Keratinocyte (primary cell): ENCODE measurements at regions not wholly inside any gene's neighbourhood (a gene's known extent, or its start where the extent isn't known, plus 50 kb on each side); places are given as distances from the start of the nearest gene placed in this dataset.

Source experiments
- EZH2 ChIP-seq: IDR thresholded peaks from one replicate; pipeline ENCODE4 v1.6.1; 2012; ENCODE audit warnings: inconsistent platforms, mild to moderate bottlenecking, low read length, moderate library complexity
- TF ChIP-seq, protein P1 (sequence below), 3 experiments: IDR thresholded peaks in 1 of 3; conservative IDR thresholded peaks in 1 of 3; optimal IDR thresholded peaks in 1 of 3; 2 replicates in 2 of 3; 3 replicates in 1 of 3; pipeline versions ENCODE3 to v1.5.1; 2011; ENCODE audit warnings: low read length in 3 of 3, mild to moderate bottlenecking in 3 of 3, moderate library complexity in 2 of 3, control low read depth in 1 of 3, inconsistent platforms in 1 of 3; ENCODE audit not compliant: insufficient read depth in 2 of 3; ENCODE audit errors: extremely low read depth in 1 of 3

DNA sequence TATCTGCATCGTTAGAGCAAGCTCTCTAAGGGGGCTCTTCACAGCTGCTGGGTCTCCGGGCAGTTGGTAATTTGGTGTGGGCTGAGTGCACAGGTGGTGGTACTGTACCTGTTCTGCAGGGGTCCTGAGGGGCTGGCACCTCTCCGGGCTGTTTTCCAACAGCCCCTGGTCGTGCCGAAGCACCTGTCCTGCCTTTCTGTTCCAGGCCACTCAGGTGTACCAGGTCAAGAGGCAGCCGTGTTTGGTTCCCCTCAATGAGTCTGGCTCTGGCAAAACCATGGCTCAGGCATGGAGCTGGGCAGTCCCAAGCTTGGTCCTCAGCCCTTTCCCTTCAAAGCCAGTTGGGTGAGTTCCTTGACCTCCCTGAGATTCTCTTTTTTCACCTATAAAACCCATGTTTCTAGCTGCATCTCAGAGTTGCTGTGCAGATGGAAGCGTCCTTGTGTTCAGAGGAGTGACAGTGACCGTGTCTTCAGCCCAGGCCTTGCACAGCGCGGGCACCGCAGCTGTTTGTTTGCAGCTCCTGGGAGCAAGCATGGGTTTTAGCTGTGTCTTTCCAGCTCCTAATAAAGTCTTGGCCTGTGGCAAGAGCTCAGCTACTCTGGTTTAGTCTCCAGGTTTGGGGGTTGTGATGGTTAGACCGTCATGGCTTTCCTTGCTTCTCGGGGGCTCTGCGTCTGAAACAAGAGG lies 110.9 kb downstream of the GLI2 start:
- TF ChIP-seq, protein P1, sequence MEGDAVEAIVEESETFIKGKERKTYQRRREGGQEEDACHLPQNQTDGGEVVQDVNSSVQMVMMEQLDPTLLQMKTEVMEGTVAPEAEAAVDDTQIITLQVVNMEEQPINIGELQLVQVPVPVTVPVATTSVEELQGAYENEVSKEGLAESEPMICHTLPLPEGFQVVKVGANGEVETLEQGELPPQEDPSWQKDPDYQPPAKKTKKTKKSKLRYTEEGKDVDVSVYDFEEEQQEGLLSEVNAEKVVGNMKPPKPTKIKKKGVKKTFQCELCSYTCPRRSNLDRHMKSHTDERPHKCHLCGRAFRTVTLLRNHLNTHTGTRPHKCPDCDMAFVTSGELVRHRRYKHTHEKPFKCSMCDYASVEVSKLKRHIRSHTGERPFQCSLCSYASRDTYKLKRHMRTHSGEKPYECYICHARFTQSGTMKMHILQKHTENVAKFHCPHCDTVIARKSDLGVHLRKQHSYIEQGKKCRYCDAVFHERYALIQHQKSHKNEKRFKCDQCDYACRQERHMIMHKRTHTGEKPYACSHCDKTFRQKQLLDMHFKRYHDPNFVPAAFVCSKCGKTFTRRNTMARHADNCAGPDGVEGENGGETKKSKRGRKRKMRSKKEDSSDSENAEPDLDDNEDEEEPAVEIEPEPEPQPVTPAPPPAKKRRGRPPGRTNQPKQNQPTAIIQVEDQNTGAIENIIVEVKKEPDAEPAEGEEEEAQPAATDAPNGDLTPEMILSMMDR (optimal IDR thresholded peaks at IDR 0.05 in 1 of 3, IDR thresholded peaks at IDR 0.05 in 1 of 3, conservative IDR thresholded peaks at IDR 0.05 in 1 of 3; ENCODE audit: extremely low read depth in 1 of 3, insufficient read depth in 2 of 3, low read length in 3 of 3) = no peak
- no peak for TF ChIP-seq EZH2
